GM12873 (cell line): ENCODE measurements at regions not wholly inside any gene's neighbourhood (a gene's known extent, or its start where the extent isn't known, plus 50 kb on each side); places are given as distances from the start of the nearest gene placed in this dataset.

ENCODE experiments used
- TF ChIP-seq, protein P1 (sequence below): IDR thresholded peaks from 2 replicates; pipeline ENCODE4 v1.5.1; 2012; ENCODE audit warnings: low read depth, mild to moderate bottlenecking, moderate library complexity, low read length, control low read depth; ENCODE audit not compliant: insufficient read depth; ENCODE audit errors: missing control alignments

DNA sequence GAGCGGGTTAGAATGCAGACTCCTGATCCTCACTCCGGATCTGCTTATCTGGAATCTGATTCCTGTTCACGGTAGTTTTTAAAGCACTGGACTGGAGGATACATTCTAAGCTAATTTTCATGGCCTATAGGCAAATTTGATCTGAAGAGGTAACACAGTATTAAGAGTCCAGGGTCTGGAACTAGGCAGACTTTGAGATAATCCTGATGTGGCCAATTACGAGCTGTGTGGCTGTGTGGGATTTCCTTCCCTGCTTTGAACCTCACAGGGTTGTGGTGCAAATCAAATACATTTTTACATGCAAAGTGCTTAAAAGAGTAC is 285.2 kb downstream of the MIAT start:
- TF ChIP-seq, protein P1, sequence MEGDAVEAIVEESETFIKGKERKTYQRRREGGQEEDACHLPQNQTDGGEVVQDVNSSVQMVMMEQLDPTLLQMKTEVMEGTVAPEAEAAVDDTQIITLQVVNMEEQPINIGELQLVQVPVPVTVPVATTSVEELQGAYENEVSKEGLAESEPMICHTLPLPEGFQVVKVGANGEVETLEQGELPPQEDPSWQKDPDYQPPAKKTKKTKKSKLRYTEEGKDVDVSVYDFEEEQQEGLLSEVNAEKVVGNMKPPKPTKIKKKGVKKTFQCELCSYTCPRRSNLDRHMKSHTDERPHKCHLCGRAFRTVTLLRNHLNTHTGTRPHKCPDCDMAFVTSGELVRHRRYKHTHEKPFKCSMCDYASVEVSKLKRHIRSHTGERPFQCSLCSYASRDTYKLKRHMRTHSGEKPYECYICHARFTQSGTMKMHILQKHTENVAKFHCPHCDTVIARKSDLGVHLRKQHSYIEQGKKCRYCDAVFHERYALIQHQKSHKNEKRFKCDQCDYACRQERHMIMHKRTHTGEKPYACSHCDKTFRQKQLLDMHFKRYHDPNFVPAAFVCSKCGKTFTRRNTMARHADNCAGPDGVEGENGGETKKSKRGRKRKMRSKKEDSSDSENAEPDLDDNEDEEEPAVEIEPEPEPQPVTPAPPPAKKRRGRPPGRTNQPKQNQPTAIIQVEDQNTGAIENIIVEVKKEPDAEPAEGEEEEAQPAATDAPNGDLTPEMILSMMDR: no peak

DNA sequence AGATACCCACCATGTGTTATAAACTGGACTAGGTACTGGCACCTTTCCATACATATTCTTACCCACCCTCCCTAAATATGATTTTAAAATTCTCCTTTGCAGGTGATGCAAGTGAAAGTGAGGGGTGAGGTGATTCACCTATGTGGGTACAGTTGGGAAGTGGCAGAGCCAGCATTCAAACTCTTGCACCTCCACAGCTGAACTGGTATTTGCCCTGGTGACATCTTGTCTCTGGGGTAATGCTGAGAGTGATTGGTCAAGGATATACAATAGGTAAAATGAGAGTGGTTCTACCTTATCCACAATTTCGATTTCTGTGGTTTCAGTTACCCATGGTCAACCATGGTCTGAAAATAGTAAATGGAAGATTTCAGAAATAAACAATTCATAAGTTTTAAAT is 288.2 kb downstream of the MIAT start:
- TF ChIP-seq, protein P1: no peak

DNA sequence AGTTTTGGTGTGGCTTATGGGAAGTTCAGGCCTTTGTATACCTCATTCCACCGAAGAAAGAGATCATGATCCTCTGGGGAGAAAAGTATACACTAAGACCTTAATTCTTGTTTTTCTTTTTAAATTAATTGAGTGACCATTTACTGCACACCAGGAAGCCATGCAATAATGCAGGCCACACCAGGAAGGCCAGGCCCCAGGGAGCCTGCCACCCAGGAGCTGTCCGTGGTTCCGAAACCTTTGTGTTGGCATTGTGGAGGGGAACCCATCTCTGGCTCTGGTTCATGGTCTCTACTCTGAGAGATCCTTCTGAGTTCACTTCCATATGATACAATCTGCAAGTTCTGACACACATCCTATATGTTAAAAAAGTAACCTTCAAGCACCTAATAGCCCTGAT is 291.8 kb downstream of the MIAT start:
- TF ChIP-seq, protein P1: no peak

DNA sequence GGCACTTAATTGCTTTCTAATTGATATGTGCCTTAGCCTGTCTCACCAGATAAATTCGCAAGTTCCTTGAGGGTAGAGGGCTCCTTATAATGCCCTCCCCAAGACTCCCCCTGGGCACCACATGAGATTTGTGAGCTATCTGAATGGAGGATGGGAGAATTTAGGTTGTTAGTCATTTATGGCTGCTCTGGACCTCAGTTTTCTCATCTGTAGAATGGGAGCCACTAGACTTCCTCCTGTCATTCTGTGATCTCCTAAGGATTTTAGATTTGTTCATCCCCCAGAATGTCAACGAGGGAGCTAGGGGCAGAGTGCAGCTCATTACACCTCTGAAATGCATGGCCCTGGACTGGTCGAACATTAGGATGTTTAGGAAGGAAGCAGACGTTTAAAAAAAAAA is 294.6 kb downstream of the MIAT start:
- TF ChIP-seq, protein P1: no peak

DNA sequence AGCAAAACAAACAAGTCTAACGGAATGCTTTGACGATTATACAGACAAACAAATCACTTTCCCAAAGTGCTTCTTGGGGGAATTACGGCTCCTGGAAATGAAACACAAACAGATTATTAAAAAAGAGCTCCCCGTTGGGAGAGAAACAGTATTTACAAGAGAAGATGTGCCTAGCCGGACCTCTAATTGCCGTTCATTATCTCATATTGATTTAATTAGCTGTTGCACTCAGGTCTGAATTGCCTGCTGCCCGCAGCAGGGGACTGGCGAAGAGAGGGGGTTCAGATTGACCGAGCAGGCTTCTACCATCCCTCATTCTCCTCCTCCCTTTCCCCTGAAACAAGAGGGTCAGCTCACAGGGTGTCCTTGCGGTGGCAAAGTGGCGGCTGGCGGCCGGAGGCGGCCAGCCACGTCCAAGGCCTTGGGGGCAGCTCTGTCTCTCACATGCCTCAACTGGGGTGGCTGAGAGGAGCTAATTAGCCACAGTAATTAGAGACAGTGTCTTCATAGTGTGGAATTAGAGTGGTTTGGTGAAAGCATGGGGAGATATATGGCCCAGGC is 295.1 kb downstream of the MIAT start:
- TF ChIP-seq, protein P1: no peak

DNA sequence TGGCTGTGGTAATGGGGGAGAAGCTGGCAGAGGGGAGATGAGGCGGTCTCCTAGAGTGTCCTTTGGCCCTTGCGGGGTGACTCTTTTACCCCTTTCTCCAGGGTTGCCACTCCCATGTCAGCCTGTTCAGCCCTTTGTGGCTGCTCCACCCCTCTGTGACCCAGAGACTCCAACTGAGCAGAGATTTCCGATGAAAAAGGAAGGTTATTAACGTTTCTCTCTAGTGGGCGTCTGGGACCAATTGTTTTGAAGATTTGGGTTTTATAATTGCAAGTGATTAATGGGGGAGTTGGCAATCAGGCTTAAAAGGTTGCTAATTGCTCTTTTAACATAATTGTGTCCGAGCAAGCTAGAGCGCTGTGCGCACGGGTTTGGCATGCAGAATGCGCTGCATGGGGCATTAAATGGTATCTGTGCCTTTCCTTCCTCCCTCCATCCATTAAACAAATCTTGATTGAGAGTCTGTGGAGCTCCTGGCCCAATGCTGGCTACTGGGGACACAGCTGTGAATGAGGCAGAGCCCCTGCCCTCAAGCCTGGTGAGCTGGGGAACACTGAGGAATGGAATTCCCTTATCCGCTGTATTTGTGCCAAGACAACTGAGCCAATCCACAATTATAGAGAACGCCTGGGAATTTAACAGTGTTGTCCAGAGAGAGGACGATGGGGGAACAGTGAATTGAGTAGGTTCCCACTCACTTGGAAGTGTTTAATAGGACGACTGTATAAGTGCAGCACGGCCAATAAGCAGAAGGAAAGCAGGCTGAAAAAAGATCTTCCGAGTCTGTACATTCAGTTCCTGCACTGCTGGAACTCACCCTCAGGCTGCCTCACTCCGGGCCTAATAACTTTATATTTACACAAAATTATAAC is 295.9 kb downstream of the MIAT start:
- TF ChIP-seq, protein P1: no peak

DNA sequence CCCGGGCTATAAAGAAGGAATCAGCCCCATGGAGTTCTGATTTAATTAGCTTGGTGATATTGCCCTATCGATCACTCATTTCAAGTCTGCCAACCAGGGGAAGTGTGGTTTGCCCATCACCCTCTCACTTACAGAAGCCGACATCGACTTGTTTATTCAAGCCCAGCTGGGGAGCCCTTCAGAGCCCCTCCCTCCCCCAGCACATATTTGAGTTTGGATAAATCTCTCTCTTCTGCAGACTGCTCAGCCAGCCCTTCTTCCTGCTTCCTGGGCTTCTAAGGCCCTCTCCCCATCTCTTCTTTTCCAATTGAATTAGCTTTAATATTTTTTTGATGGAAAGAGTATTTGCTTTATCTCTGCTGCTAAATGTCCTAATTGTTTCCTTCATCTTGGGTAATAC is 299.0 kb downstream of the MIAT start:
- TF ChIP-seq, protein P1: no peak
